ENCODE measurements at regions not wholly inside any gene's neighbourhood (a gene's known extent, or its start where the extent isn't known, plus 50 kb on each side); places are given as distances from the start of the nearest gene placed in this dataset.

GRCh38 chr6:156647140-156647784 lies 129.9 kb upstream of the ARID1B start:
- DNase-seq = no peak

DNA sequence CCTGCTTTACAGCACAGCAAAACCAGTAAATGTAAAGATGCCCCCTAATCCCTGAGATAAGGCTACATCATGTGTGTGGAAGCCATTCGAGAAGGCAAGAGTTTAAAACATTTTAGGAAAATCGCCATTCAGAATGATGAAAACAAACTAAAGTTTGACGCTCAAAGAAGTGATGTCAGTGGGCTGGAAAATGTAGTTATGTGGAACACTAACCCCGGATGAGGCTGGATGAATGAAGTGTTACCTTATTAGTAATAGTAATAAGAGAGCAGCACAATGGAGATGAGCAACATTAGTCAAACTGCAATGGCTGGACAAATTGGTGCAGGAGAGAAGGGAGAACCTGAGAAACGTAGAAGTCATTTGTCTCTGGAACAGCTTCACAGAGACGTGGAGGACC lies 130.7 kb upstream of the ARID1B start:
- DNase-seq = no peak

- DNase-seq = no peak
Observed at GRCh38 chr6:156645097-156645496, 132.1 kb upstream of the ARID1B start.

- DNase-seq = no peak
Observed at GRCh38 chr6:156639009-156639721, 138.0 kb upstream of the ARID1B start.

GRCh38 chr6:156638581-156638980 lies 138.6 kb upstream of the ARID1B start:
- no peak for DNase-seq

- DNase-seq = no peak
Observed at GRCh38 chr6:156634951-156635371, 142.2 kb upstream of the ARID1B start.

GRCh38 chr6:156634048-156634447 lies 143.1 kb upstream of the ARID1B start:
- DNase-seq = no peak

DNA sequence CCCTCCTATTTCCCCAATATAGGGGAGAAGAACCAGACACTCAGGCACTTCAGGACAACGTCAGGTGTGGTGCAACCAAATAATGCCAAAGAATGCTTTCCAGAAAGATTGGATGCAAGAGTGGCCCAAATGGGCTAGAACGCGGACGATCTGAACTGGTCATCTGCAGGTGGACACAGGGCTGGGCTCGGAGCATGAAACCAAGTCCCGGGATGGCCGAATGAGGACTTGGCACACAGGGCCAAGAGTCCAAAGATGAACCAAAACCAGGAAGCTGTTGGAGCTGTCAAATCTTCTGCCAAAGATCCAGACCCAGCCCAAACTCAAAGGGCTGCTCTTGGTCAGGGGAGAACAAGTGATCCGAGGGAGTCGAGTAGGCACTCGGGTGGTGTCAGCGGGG lies 143.9 kb upstream of the ARID1B start:
- no peak for DNase-seq

DNA sequence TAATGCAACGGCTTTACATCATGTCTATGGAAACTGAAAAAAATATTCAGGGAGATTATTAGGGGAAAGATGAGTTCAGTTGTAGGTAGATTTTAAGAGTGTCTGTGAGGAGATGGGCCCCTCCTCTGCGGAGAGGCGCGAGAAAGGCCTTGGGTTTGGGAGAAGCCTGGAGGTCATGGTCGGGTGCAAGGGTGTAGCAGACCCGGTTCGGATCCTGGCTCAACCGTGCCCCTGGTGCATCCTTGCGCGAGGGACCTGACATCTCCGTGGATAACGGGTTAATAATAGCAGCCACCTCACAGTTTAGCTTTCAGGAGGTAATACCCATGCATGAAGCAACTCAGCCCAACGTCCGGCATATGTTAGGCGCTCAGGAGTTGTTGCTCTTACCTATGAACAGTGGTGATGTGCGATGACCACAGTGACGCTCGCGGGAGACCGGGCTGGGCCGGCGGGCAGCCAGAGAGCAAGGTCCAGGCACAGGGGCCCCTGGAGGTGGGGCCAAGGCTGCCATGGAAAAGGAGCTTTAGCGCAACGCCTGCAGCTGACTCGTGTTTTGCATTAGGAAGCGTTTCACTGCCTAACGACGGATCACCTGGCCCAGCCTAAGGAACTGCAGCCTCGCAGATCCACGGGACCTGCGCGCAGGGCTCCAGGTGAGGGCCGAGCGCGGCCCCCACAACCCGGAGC lies 146.4 kb upstream of the ARID1B start:
- DNase-seq = no peak

GRCh38 chr6:156628805-156629204 lies 148.4 kb upstream of the ARID1B start:
- DNase-seq = no peak

- no peak for DNase-seq
Observed at GRCh38 chr6:156627524-156627923, 149.7 kb upstream of the ARID1B start.

- DNase-seq = no peak
Observed at GRCh38 chr6:156622185-156622584, 155.0 kb upstream of the ARID1B start.

DNA sequence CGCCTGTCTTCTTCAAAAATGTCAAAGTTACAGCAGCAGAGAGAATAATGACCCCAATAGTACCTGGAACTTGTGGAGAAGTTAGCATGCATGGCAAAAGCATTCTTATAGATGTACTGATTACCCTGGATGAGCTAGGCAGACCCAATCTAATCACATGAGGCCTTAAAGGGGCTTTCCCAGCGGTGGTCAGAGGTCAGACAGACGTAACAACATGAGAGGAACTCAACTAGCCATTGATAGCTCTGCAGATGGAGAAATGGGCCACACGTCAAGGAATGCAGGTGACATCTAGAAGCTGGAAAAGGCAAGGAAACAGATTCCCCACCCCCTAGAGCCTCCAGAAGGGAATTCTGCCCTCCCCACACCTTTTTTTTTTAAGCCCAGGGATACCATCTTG lies 156.8 kb upstream of the ARID1B start:
- DNase-seq = no peak

DNA sequence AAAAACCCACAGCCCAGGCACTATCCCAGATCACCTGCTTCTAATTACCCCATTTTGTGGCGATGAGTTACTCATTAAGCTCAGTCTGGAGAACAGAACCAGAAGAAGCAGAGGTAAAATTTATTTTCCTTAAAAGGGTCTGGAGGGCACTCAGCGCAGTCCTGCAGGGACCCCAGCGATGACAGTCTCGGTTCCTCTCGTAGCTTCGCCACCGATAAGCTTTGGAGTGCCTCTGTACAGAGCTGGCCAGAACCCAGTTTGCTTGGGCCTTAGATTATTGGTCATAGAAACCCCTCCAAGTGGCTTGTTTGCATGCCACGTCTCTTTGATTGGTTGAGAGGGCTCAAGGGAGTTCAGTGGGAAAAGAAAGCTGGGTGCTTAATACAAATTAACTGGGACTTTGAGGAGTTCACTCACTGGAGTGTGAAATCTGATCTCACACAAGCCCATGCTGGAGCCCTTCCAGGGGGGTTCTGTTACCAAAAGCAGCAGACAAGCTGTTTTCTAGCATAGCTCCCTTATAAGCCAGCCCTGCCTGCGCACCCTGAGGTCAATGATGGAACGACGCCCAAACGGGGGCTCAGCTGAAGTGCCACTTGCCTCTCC lies 158.5 kb upstream of the ARID1B start:
- no peak for DNase-seq

- no peak for DNase-seq
Observed at GRCh38 chr6:156617941-156618340, 159.2 kb upstream of the ARID1B start.

- no peak for DNase-seq
Observed at GRCh38 chr6:156617376-156617775, 159.8 kb upstream of the ARID1B start.

- DNase-seq = no peak
Observed at GRCh38 chr6:156616495-156616894, 160.7 kb upstream of the ARID1B start.

DNA sequence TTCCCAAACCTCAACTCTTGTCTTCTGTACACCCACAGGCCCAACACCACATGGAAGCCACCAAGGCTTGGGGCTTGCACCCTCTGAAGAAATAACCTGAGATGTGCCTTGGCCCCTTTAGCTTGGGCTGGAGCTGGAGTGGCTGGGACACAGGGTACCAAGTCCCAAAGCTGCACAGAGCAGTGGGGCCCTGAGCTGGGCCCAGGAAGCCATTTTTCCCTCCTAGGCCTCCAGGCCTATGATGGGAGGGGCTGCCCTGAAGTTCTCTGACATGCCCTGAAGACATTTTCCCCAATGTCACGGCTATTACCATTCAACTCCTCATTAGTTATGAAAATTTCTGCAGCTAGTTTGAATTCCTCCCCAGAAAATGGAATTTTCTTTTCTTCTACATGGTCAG lies 163.2 kb upstream of the ARID1B start:
- DNase-seq = no peak

DNA sequence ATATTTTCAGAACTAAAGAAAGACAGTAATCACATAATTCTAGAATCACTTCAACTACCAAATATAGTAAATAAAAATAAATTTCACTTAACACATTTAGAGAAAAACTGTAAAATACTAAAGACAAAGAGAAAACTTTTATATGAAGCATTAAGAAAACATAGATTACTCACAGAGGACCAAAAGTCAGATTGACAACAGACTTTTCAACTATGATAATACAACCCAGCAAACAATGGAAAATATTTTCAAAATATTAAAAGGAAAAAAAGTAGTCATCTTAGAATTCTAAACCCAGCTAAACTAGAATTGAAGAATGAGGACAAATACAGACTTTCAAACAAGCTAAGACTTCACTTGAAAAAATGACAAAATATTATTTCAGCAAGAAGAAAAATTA lies 164.8 kb upstream of the ARID1B start:
- no peak for DNase-seq

- DNase-seq = no peak
Observed at GRCh38 chr6:156602066-156602385, 175.2 kb upstream of the ARID1B start.

- DNase-seq = no peak
Observed at GRCh38 chr6:156601152-156602065, 175.8 kb upstream of the ARID1B start.

DNA sequence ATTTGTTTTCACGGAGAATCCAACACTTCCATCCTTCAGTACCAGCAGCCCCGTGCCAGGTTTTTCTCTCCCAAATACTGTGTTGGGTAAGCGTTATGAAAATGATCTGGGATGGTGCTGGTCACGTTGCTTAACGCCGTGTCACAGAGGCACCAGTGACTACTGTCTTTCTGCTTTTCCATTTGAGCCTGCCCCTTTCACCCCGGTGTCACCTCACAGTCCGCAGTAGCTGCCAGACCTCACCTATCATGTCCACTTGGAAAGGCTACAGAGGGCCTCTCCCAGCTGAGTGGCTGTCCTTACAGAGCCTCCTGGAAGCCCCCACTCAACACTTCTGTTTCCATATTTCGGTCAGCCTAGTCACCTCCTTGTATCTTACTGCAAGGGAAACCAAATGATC lies 176.5 kb upstream of the ARID1B start:
- no peak for DNase-seq

Data from activated CD8-positive, alpha-beta memory T cell treated with anti-CD3 and anti-CD28 coated beads for 24 hours (primary cell).